ENCODE measurements at regions not wholly inside any gene's neighbourhood (a gene's known extent, or its start where the extent isn't known, plus 50 kb on each side); places are given as distances from the start of the nearest gene placed in this dataset.

- H3K4ac ChIP-seq (ENCODE audit: low read depth, low read length) = no peak overlapping the region
- peaks cover 8% of the 10 kb centered on the region; the same call in 1 of the 2 replicates for H3K27me3 ChIP-seq (ENCODE audit: control insufficient read depth, insufficient read depth, low read length)
- no peaks in the 10 kb centered on the region for H4K20me1 ChIP-seq (ENCODE audit: insufficient read depth, low read length)
- no peak overlapping the region for H3K4me2 ChIP-seq (ENCODE audit: low read depth, low read length)
- ATAC-seq (ENCODE audit: low read depth) (no peak), DNase-seq (no peak)
- H3K36me3 ChIP-seq (ENCODE audit: control insufficient read depth, insufficient read depth, low read length) = no peaks in the 10 kb centered on the region
- dilution Hi-C loops (cut with HindIII; ENCODE audit: low sequenced_read_pairs, unreplicated experiment) (no loop called here), in situ Hi-C loops (cut with MboI; ENCODE audit: low sequenced_read_pairs) (no loop called here), intact Hi-C loops (cut with micrococcal nuclease) (no loop called here)
- H3K23ac ChIP-seq (ENCODE audit: low read depth, low read length) = no peak overlapping the region
- H3K4me3 ChIP-seq (ENCODE audit: insufficient read depth, low read depth, low read length) = no peak overlapping the region
- H3K4me1 ChIP-seq (ENCODE audit: control insufficient read depth, insufficient read depth, low read length) = no peaks in the 10 kb centered on the region
- H3K27ac ChIP-seq (ENCODE audit: insufficient read depth, low read length) = no peak overlapping the region
- H4K91ac ChIP-seq (ENCODE audit: insufficient read depth, low read depth, low read length) = no peak overlapping the region
- peaks cover 8% of the 10 kb centered on the region; the same call in 1 of the 2 replicates for H3K9me3 ChIP-seq (ENCODE audit: control insufficient read depth, insufficient read depth, low read length)
- H4K5ac ChIP-seq (ENCODE audit: low read depth, low read length) = no peak overlapping the region
- no peaks in the 10 kb centered on the region for H3K79me1 ChIP-seq (ENCODE audit: low read depth in 1 of 2, low read length in 2 of 2)
- CTCF ChIA-PET = no interaction called here
- 90% methylated on average over 2 of the region's 2 CpGs; no CpG with 5 or more reads in 1 of the 2 experiments for WGBS, 2 experiments (ENCODE audit: extremely low coverage in 2 of 2, insufficient read length in 1 of 2)
- POLR2A ChIA-PET (ENCODE audit: unreplicated experiment) = no interaction called here
- H3K14ac ChIP-seq (replicated peaks; ENCODE audit: low read depth, low read length) = no peak overlapping the region
- no peak overlapping the region for H2BK15ac ChIP-seq (ENCODE audit: low read depth, low read length)
- no peak overlapping the region for H3K9ac ChIP-seq (ENCODE audit: low read depth, low read length)
- H2AK5ac ChIP-seq (ENCODE audit: low read depth, low read length) = no peak overlapping the region
- no peak overlapping the region for H2BK5ac ChIP-seq (ENCODE audit: low read depth, low read length, poor library complexity, severe bottlenecking)
- H3K18ac ChIP-seq (ENCODE audit: low read depth, low read length) = no peak overlapping the region
- H2AK9ac ChIP-seq (replicated peaks; ENCODE audit: low read depth, low read length, poor library complexity) = no peak overlapping the region
- H4K8ac ChIP-seq (ENCODE audit: low read depth in 2 of 2, low read length in 2 of 2) = no peak overlapping the region
- H2AFZ ChIP-seq (replicated peaks; ENCODE audit: low read length, poor library complexity) = no peak overlapping the region
- TF ChIP-seq FOS (IDR thresholded peaks at IDR 0.05; ENCODE audit: low read depth, low read length) = no peak
- no peak for TF ChIP-seq CHD1 (IDR thresholded peaks at IDR 0.05; ENCODE audit: low read depth, low read length)
- no peak for TF ChIP-seq SMC3 (IDR thresholded peaks at IDR 0.05; ENCODE audit: low read depth, low read length)
- TF ChIP-seq CEBPB (IDR thresholded peaks at IDR 0.05; ENCODE audit: low read depth, low read length) = no peak
- no peak for TF ChIP-seq RCOR1 (IDR thresholded peaks at IDR 0.05; ENCODE audit: insufficient replicate concordance, low read length)
- no peak for TF ChIP-seq RAD21 (IDR thresholded peaks at IDR 0.05; ENCODE audit: low read length)
- no peak for TF ChIP-seq USF2 (IDR thresholded peaks at IDR 0.05; ENCODE audit: low read depth, low read length)
- no peak for TF ChIP-seq BHLHE40 (IDR thresholded peaks at IDR 0.05; ENCODE audit: low read depth, low read length)
- no peak for TF ChIP-seq RFX5 (IDR thresholded peaks at IDR 0.05; ENCODE audit: low read depth, low read length)
- no peak for TF ChIP-seq NFE2L2 (IDR thresholded peaks at IDR 0.05; ENCODE audit: low read depth, low read length)
- no peak for TF ChIP-seq POLR2A (IDR thresholded peaks at IDR 0.05; ENCODE audit: low read depth, low read length)
- TF ChIP-seq ELK1 (IDR thresholded peaks at IDR 0.05; ENCODE audit: borderline replicate concordance, low read depth, low read length) = no peak
- TF ChIP-seq MAZ (IDR thresholded peaks at IDR 0.05; ENCODE audit: borderline replicate concordance, low read depth, low read length) = no peak
- TF ChIP-seq CTCF (conservative IDR thresholded peaks at IDR 0.05; ENCODE audit: low read depth, low read length) = no peak
- TF ChIP-seq MXI1 (IDR thresholded peaks at IDR 0.05; ENCODE audit: borderline replicate concordance, low read depth, low read length) = no peak
- no peak for TF ChIP-seq MAFK (IDR thresholded peaks at IDR 0.05; ENCODE audit: low read depth, low read length)
- no TSS peak for BruUV-seq (replicated peaks)
- H3K9me1 ChIP-seq (ENCODE audit: insufficient read depth, low read length) = no peaks in the 10 kb centered on the region
- H3K56ac ChIP-seq (ENCODE audit: extremely low read depth, insufficient read depth, low read length) = no peak overlapping the region
- no peak overlapping the region for H2BK20ac ChIP-seq (ENCODE audit: low read depth, low read length)
- no peak overlapping the region for H2BK120ac ChIP-seq (ENCODE audit: low read depth, low read length)
Observed at GRCh38 chr9:88915916-88916315, 75.4 kb upstream of the S1PR3 start.

All from IMR-90 (cell line).